HepG2 (cell line): ENCODE measurements at regions not wholly inside any gene's neighbourhood (a gene's known extent, or its start where the extent isn't known, plus 50 kb on each side); places are given as distances from the start of the nearest gene placed in this dataset.

Experiments used
- NCOA1 ChIP-seq: sonication (generic); formaldehyde crosslinking; IDR thresholded peaks from 2 replicates; pipeline ENCODE4 v1.9.0; 2021; ENCODE audit warnings: missing genetic modification reagents
- PATZ1 ChIP-seq: sonication (generic); formaldehyde crosslinking; IDR thresholded peaks from 2 replicates; pipeline ENCODE4 v1.4.0; 2020; ENCODE audit warnings: missing genetic modification reagents
- POLR2A ChIP-seq, 2 experiments: IDR thresholded peaks; 2 replicates each; pipeline ENCODE4 v1.6.1; 2011; ENCODE audit warnings: low read depth in 2 of 2, low read length in 2 of 2, mild to moderate bottlenecking in 1 of 2, moderate library complexity in 1 of 2; ENCODE audit not compliant: insufficient read depth in 1 of 2
- SRF ChIP-seq: IDR thresholded peaks from 2 replicates; pipeline ENCODE4 v1.6.1; 2011; ENCODE audit warnings: mild to moderate bottlenecking, low read depth, low read length, moderate library complexity
- ZFP36L1 ChIP-seq: sonication (generic); formaldehyde crosslinking; IDR thresholded peaks from 2 replicates; pipeline ENCODE4 v1.8.0; 2022; ENCODE audit warnings: mild to moderate bottlenecking, missing genetic modification reagents, moderate library complexity

DNA sequence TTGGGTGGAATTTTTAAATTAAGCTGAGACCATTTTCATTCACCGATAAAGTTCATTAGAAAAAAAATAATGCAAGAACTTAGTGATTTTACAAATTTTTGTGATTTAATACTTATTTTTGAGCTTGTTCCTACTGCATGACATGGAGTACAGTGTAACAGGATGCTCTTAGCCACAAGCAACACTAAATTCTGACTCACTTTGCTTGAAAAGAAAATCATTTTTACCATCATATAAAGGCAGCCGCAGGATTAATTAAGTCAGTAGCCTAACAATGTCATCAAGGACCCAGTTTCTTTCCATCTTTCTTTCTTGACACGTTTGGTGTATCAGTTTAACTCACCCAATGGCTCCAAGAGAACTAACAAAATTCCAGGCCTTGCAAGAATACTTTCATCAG lies 540.3 kb upstream of the LUZP2 start:
- TF ChIP-seq SRF (no peak), POLR2A (IDR thresholded peaks at IDR 0.05; ENCODE audit: insufficient read depth in 1 of 2, low read depth in 2 of 2, low read length in 2 of 2) (no peak), PATZ1 (CRISPR knock-in tag) (no peak), ZFP36L1 (CRISPR knock-in tag) (no peak), NCOA1 (CRISPR knock-in tag) (no peak)
